BE2C (cell line): ENCODE measurements at regions not wholly inside any gene's neighbourhood (a gene's known extent, or its start where the extent isn't known, plus 50 kb on each side); places are given as distances from the start of the nearest gene placed in this dataset.

ENCODE experiments used
- DNase-seq: peaks from one replicate; pipeline ENCODE4 v3.0.0-alpha.2; 2020
- H3K27me3 ChIP-seq: fragments of 250-450 bp; sonication (Bioruptor Pico); 2 replicates; pipeline ENCODE4 v1.5.1; 2020; ENCODE audit warnings: mild to moderate bottlenecking
- H3K36me3 ChIP-seq: fragments of 250-450 bp; sonication (Bioruptor Pico); 2 replicates; pipeline ENCODE4 v1.5.1; 2020; ENCODE audit warnings: mild to moderate bottlenecking
- H3K4me1 ChIP-seq: fragments of 250-450 bp; sonication (Bioruptor Pico); 2 replicates; pipeline ENCODE4 v1.5.1; 2020
- H3K4me3 ChIP-seq: 2 replicates; pipeline ENCODE4 v1.5.1; 2011; ENCODE audit warnings: low read depth, low read length
- H3K9me3 ChIP-seq: fragments of 250-450 bp; sonication (Bioruptor Pico); 2 replicates; pipeline ENCODE4 v1.5.1; 2020
- TF ChIP-seq, protein P1 (sequence below): IDR thresholded peaks from 2 replicates; pipeline ENCODE4 v1.5.1; 2012; ENCODE audit warnings: mild to moderate bottlenecking, low read depth, low read length

- TF ChIP-seq, protein P1, sequence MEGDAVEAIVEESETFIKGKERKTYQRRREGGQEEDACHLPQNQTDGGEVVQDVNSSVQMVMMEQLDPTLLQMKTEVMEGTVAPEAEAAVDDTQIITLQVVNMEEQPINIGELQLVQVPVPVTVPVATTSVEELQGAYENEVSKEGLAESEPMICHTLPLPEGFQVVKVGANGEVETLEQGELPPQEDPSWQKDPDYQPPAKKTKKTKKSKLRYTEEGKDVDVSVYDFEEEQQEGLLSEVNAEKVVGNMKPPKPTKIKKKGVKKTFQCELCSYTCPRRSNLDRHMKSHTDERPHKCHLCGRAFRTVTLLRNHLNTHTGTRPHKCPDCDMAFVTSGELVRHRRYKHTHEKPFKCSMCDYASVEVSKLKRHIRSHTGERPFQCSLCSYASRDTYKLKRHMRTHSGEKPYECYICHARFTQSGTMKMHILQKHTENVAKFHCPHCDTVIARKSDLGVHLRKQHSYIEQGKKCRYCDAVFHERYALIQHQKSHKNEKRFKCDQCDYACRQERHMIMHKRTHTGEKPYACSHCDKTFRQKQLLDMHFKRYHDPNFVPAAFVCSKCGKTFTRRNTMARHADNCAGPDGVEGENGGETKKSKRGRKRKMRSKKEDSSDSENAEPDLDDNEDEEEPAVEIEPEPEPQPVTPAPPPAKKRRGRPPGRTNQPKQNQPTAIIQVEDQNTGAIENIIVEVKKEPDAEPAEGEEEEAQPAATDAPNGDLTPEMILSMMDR = no peak
- Histone ChIP-seq H3K36me3 (no peaks in the 10 kb centered on the region), H3K4me3 (no peak overlapping the region), H3K4me1 (peaks cover 10% of the 10 kb centered on the region; the same call in 1 of the 2 replicates), H3K9me3 (no peaks in the 10 kb centered on the region), H3K27me3 (no peaks in the 10 kb centered on the region)
- no peak for DNase-seq
Measured at GRCh38 chr1:222454186-222454585, 93.7 kb downstream of the HHIPL2 start.

- H3K4me1 ChIP-seq = peaks cover 10% of the 10 kb centered on the region; the same call in 1 of the 2 replicates
- H3K4me3 ChIP-seq = no peak overlapping the region
- H3K27me3 ChIP-seq = no peaks in the 10 kb centered on the region
- DNase-seq = no peak
- TF ChIP-seq, protein P1 = no peak
- no peaks in the 10 kb centered on the region for H3K9me3 ChIP-seq
- no peaks in the 10 kb centered on the region for H3K36me3 ChIP-seq
Measured at GRCh38 chr1:222452031-222452430, 95.9 kb downstream of the HHIPL2 start.

DNA sequence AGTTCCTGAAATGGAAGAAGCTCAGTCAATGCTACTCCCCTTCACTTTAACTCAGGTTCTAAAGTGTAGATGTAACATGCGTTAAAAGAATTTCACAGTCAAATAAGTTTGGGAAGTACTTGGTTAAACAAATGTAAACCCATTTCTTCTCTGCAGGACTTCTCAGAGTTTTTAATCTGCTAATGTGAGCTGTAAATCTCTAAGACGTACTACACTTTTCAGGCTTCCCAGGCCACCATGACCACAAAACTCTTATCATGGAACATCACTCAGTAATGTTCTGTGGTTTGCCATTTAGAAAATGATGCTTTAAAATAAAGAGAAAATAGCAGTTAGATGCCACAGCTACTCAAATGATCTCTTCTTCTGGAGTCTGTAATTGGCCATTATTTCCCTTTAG lies 104.3 kb downstream of the HHIPL2 start:
- Histone ChIP-seq H3K27me3 (no peaks in the 10 kb centered on the region), H3K4me1 (no peaks in the 10 kb centered on the region), H3K9me3 (no peaks in the 10 kb centered on the region), H3K36me3 (no peaks in the 10 kb centered on the region), H3K4me3 (no peak overlapping the region)
- TF ChIP-seq, protein P1 = no peak
- DNase-seq = no peak

- Histone ChIP-seq H3K36me3 (no peaks in the 10 kb centered on the region), H3K27me3 (no peaks in the 10 kb centered on the region), H3K4me3 (no peak overlapping the region), H3K4me1 (no peaks in the 10 kb centered on the region), H3K9me3 (no peaks in the 10 kb centered on the region)
- DNase-seq = no peak
- TF ChIP-seq, protein P1 = no peak
Measured at GRCh38 chr1:222441066-222441465, 106.8 kb downstream of the HHIPL2 start.

GRCh38 chr1:222424826-222425225 lies 123.1 kb downstream of the HHIPL2 start:
- Histone ChIP-seq H3K36me3 (no peaks in the 10 kb centered on the region), H3K4me3 (no peak overlapping the region), H3K4me1 (no peaks in the 10 kb centered on the region), H3K27me3 (no peaks in the 10 kb centered on the region), H3K9me3 (no peaks in the 10 kb centered on the region)
- TF ChIP-seq, protein P1 = no peak
- DNase-seq = no peak

- Histone ChIP-seq H3K36me3 (no peaks in the 10 kb centered on the region), H3K9me3 (no peaks in the 10 kb centered on the region), H3K27me3 (no peaks in the 10 kb centered on the region), H3K4me3 (no peak overlapping the region), H3K4me1 (no peaks in the 10 kb centered on the region)
- TF ChIP-seq, protein P1 = no peak
- no peak for DNase-seq
Measured at GRCh38 chr1:222421380-222421779, 126.5 kb downstream of the HHIPL2 start.
